ENCODE measurements at regions not wholly inside any gene's neighbourhood (a gene's known extent, or its start where the extent isn't known, plus 50 kb on each side); places are given as distances from the start of the nearest gene placed in this dataset.

- TF ChIP-seq CTCF (IDR thresholded peaks at IDR 0.05 in 4 of 5, conservative IDR thresholded peaks at IDR 0.05 in 1 of 5) (no peak), POLR2A (IDR thresholded peaks at IDR 0.05) (no peak)
Observed at GRCh38 chr7:153920126-153920525, 132.1 kb upstream of the DPP6 start.

Data from gastrocnemius medialis (tissue), 4 donors.